ENCODE measurements at regions not wholly inside any gene's neighbourhood (a gene's known extent, or its start where the extent isn't known, plus 50 kb on each side); places are given as distances from the start of the nearest gene placed in this dataset.
"Not testable (repeated sequence)": the region's sequence is repeated elsewhere in the genome, so short reads cannot be mapped to it uniquely, and the experiment has no call there.

- TF ChIP-seq POLR2A (IDR thresholded peaks at IDR 0.05; ENCODE audit: low read length); GATA1 (IDR thresholded peaks at IDR 0.05; ENCODE audit: low read depth, low read length): not testable (repeated sequence)
Observed at GRCh38 chr13:97544971-97545499, 111.1 kb downstream of the RAP2A start.

Measured in erythroblast (primary cell).